ENCODE measurements at regions not wholly inside any gene's neighbourhood (a gene's known extent, or its start where the extent isn't known, plus 50 kb on each side); places are given as distances from the start of the nearest gene placed in this dataset.
"Not testable (repeated sequence)": the region's sequence is repeated elsewhere in the genome, so short reads cannot be mapped to it uniquely, and the experiment has no call there.

DNA sequence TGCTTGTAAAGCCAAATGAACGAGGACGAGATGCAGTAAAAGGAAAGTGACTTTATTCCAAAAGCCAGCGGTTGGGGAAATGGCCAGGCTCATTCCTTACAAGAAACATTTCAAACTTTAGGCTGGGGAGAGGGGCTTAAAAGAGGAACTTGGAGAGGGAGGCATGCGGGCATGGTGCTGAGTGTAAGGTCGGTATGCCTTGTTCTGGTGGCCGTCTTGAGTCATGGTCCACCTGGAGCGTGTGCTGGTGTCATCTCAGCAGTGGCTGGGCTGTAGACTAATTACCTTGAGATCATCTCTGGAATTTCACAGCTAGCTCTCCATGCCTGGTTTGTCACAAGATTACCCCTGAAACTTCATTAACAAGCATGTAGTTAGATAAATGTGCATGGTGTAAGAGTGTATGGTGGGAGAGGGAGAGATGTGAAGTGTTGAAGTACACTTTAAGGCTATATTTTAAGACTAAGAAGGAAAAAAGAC, 156.4 kb upstream of the PFN2 start:
- H3K27ac ChIP-seq (ENCODE audit: low read depth in 2 of 2, low read length in 2 of 2): no peak overlapping the region
- no peaks in the 10 kb centered on the region for H3K36me3 ChIP-seq (ENCODE audit: control insufficient read depth in 2 of 3, insufficient read depth in 3 of 3, low read length in 3 of 3)
- FAIRE-seq (no peak), DNase-seq (no peak)
- no peak overlapping the region for H3K9ac ChIP-seq (ENCODE audit: low read length in 3 of 3)
- H3K4me1 ChIP-seq (ENCODE audit: control insufficient read depth in 2 of 3, insufficient read depth in 2 of 3, low read depth in 1 of 3, low read length in 3 of 3): no peaks in the 10 kb centered on the region
- TF ChIP-seq, protein P1, sequence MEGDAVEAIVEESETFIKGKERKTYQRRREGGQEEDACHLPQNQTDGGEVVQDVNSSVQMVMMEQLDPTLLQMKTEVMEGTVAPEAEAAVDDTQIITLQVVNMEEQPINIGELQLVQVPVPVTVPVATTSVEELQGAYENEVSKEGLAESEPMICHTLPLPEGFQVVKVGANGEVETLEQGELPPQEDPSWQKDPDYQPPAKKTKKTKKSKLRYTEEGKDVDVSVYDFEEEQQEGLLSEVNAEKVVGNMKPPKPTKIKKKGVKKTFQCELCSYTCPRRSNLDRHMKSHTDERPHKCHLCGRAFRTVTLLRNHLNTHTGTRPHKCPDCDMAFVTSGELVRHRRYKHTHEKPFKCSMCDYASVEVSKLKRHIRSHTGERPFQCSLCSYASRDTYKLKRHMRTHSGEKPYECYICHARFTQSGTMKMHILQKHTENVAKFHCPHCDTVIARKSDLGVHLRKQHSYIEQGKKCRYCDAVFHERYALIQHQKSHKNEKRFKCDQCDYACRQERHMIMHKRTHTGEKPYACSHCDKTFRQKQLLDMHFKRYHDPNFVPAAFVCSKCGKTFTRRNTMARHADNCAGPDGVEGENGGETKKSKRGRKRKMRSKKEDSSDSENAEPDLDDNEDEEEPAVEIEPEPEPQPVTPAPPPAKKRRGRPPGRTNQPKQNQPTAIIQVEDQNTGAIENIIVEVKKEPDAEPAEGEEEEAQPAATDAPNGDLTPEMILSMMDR (IDR thresholded peaks at IDR 0.05; ENCODE audit: borderline replicate concordance, extremely low read depth, insufficient read depth): no peak
- H3K27me3 ChIP-seq (ENCODE audit: control insufficient read depth, insufficient read depth, low read length): no peaks in the 10 kb centered on the region
- H3K4me3 ChIP-seq (ENCODE audit: low read length in 3 of 3): no peak overlapping the region
- H3K9me3 ChIP-seq (ENCODE audit: control insufficient read depth in 2 of 3, insufficient read depth in 1 of 3, low read length in 3 of 3): peaks cover 0 to 3% (median 0%) of the 10 kb centered on the region in 3 donors
- intact Hi-C loops (cut with DNase I): no loop called here

DNA sequence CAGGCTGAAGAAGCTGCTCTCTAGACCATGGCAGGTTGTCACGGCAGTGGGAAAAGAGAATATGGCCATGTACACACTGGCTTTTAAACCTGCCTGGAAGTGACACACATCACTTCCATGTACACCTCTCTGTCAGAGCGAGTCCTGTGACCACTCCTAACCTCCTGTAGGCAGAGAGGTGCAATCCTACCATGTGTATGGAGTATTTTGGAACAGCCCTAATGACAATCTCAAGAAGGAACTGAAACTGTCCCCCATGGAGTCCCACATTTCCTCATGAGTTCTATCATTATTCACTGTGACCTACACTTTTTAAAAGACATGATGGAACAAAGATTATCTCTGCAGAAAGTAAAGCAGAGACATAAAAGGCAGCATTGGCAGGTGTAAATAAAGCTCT, 153.4 kb upstream of the PFN2 start:
- intact Hi-C loops (cut with DNase I): no loop called here
- DNase-seq: no peak
- Histone ChIP-seq H3K9ac (ENCODE audit: low read length in 3 of 3) (no peak overlapping the region), H3K4me1 (ENCODE audit: control insufficient read depth in 2 of 3, insufficient read depth in 2 of 3, low read depth in 1 of 3, low read length in 3 of 3) (no peaks in the 10 kb centered on the region), H3K4me3 (ENCODE audit: low read length in 3 of 3) (no peak overlapping the region), H3K27ac (ENCODE audit: low read depth in 2 of 2, low read length in 2 of 2) (no peak overlapping the region), H3K27me3 (ENCODE audit: control insufficient read depth, insufficient read depth, low read length) (no peaks in the 10 kb centered on the region), H3K9me3 (ENCODE audit: control insufficient read depth in 2 of 3, insufficient read depth in 1 of 3, low read length in 3 of 3) (peaks cover 0 to 3% (median 0%) of the 10 kb centered on the region in 3 donors), H3K36me3 (ENCODE audit: control insufficient read depth in 2 of 3, insufficient read depth in 3 of 3, low read length in 3 of 3) (no peaks in the 10 kb centered on the region)
- TF ChIP-seq, protein P1 (IDR thresholded peaks at IDR 0.05; ENCODE audit: borderline replicate concordance, extremely low read depth, insufficient read depth): no peak
- FAIRE-seq: no peak

DNA sequence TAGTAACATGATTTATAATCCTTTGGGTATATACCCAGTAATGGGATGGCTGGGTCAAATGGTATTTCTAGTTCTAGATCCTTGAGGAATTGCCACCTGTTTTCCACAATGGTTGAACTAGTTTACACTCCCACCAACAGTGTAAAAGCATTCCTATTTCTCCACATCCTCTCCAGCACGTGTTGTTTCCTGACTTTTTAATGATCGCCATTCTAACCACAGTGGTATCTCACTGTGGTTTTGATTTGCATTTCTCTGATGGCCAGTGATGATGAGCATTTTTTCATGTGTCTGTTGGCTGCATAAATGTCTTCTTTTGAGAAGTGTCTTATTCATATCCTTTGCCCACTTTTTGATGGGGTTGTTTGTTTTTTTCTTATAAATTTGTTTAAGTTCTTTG, 152.6 kb upstream of the PFN2 start:
- H3K36me3 ChIP-seq (ENCODE audit: control insufficient read depth in 2 of 3, insufficient read depth in 3 of 3, low read length in 3 of 3); H3K4me1 ChIP-seq (ENCODE audit: control insufficient read depth in 2 of 3, insufficient read depth in 2 of 3, low read depth in 1 of 3, low read length in 3 of 3); H3K9me3 ChIP-seq (ENCODE audit: control insufficient read depth in 2 of 3, insufficient read depth in 1 of 3, low read length in 3 of 3); H3K9ac ChIP-seq (ENCODE audit: low read length in 3 of 3); intact Hi-C loops (cut with DNase I); DNase-seq; FAIRE-seq; H3K4me3 ChIP-seq (ENCODE audit: low read length in 3 of 3); H3K27ac ChIP-seq (ENCODE audit: low read depth in 2 of 2, low read length in 2 of 2); H3K27me3 ChIP-seq (ENCODE audit: control insufficient read depth, insufficient read depth, low read length): not testable (repeated sequence)

DNA sequence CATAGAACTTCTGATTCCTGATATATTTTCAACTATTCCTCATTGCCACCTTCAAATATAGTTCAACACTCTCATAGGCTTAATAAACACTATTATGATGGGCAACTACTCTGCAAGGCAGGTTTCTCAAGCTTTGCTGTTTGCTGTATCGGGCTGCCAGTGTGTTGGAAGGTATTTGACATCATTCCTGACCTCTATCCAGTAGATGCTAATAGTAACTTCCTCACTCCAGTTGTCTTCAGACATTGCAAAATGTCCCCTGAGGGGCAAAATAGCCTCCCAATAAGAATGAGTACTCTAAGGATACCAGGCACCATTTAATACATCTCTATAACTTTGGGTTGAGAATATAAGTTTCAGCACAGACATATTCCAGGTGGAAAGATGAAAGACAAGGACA, 147.5 kb upstream of the PFN2 start:
- H3K9ac ChIP-seq (ENCODE audit: low read length in 3 of 3): no peak overlapping the region
- H3K36me3 ChIP-seq (ENCODE audit: control insufficient read depth in 2 of 3, insufficient read depth in 3 of 3, low read length in 3 of 3): no peaks in the 10 kb centered on the region
- H3K9me3 ChIP-seq (ENCODE audit: control insufficient read depth in 2 of 3, insufficient read depth in 1 of 3, low read length in 3 of 3): peaks cover 0 to 3% (median 0%) of the 10 kb centered on the region in 3 donors
- H3K4me3 ChIP-seq (ENCODE audit: low read length in 3 of 3): no peak overlapping the region
- DNase-seq (no peak), FAIRE-seq (no peak)
- intact Hi-C loops (cut with DNase I): no loop called here
- TF ChIP-seq, protein P1 (IDR thresholded peaks at IDR 0.05; ENCODE audit: borderline replicate concordance, extremely low read depth, insufficient read depth): no peak
- H3K27me3 ChIP-seq (ENCODE audit: control insufficient read depth, insufficient read depth, low read length): no peaks in the 10 kb centered on the region
- H3K27ac ChIP-seq (ENCODE audit: low read depth in 2 of 2, low read length in 2 of 2): no peak overlapping the region
- H3K4me1 ChIP-seq (ENCODE audit: control insufficient read depth in 2 of 3, insufficient read depth in 2 of 3, low read depth in 1 of 3, low read length in 3 of 3): no peaks in the 10 kb centered on the region

Measured in kidney (tissue), 13 donors.